Spinal cord (tissue), 9 donors: ENCODE measurements at regions not wholly inside any gene's neighbourhood (a gene's known extent, or its start where the extent isn't known, plus 50 kb on each side); places are given as distances from the start of the nearest gene placed in this dataset.

Experiments used
- DNase-seq, 6 donors: peaks; one replicate each; pipeline versions ENCODE4 v3.0.0 to v3.0.0-alpha.2; 2013 to 2015; ENCODE audit warnings: low spot score in 6 of 6, low read depth in 4 of 6
- H3K27ac ChIP-seq: one replicate; pipeline ENCODE4 v1.5.1; 2013; ENCODE audit warnings: low read depth, low read length, control low read depth
- H3K27me3 ChIP-seq: one replicate; pipeline ENCODE4 v1.6.1; 2013; ENCODE audit warnings: low read length; ENCODE audit not compliant: control insufficient read depth, insufficient read depth
- H3K36me3 ChIP-seq: one replicate; pipeline ENCODE4 v1.6.1; 2013; ENCODE audit warnings: low read length; ENCODE audit not compliant: control insufficient read depth, insufficient read depth
- H3K4me1 ChIP-seq: one replicate; pipeline ENCODE4 v1.6.1; 2013; ENCODE audit warnings: low read length; ENCODE audit not compliant: control insufficient read depth, insufficient read depth
- H3K4me3 ChIP-seq: one replicate; pipeline ENCODE4 v1.5.1; 2013; ENCODE audit warnings: low read depth, low read length, control low read depth
- H3K9me3 ChIP-seq: one replicate; pipeline ENCODE4 v1.6.1; 2013; ENCODE audit warnings: low read length; ENCODE audit not compliant: control insufficient read depth, insufficient read depth
- WGBS: methylation state at CpG from one replicate; pipeline ENCODE4 v1.1.5; 2013; ENCODE audit warnings: missing lambda C conversion rate; ENCODE audit not compliant: insufficient coverage; 5-methylcytosine and 5-hydroxymethylcytosine counted together
- donor health status: healthy.

DNA sequence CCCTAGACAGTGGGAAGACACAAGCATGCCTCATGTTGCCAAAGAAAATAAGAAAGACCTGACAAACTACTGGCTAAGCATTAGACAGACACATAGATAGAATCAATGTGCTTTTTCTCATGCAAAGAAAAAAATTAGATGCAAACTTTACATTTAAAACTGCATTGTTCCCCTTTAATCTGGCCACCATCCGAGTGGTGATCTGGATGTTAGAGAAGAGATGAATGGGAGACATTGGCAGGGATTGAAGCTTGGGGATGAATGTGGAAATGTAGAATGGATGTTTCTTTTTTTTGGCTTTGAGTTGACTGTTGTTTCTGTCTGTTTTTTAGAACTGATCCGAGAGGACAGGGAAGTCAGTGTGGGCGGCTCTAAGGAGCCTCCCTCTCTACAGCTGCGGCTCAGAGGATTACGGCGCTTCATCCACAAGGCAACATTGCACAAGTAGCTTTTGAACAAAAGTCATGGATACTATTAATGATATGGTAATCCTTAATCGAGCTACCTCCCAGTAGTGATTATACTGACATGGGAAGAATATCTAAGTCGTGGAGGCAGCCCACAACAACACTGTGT is 53.0 kb downstream of the HELT start:
- Histone ChIP-seq H3K4me1 (no peaks in the 10 kb centered on the region), H3K36me3 (no peaks in the 10 kb centered on the region), H3K4me3 (no peak overlapping the region), H3K9me3 (no peaks in the 10 kb centered on the region), H3K27ac (no peak overlapping the region), H3K27me3 (no peaks in the 10 kb centered on the region)
- peak in 1 of 6 donors; percentile 29 for DNase-seq
- 0% methylated on average over 1 of the region's 8 CpGs for WGBS

DNA sequence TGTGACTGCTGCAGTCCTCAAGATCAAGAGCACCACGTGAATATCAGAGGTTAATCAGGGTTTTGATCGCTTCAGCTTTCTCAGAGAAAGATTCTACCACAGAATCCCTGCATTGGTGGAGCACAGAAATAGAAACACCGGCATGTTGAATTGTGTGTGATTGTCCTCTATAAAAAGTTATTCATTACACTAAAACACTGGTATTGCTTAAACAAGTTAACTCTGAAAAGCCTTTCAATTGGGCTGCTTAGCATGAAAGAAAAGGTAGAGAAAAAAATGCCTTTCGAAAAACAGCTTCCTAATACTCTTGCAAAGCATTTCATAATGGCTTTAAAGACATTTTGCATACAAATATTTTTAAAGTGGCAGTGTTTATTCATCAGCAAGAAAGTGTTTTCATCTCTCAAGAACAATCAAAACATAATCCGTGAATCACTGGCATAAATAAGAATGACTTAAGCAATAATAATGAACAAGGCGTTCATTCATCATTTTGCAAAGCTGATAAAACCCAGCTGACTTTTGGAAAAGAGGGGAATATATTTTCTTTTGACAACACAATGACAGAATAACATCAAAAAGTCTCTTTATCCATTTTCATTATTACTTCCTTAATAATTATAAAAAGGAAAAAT is 61.1 kb downstream of the HELT start:
- Histone ChIP-seq H3K9me3 (no peaks in the 10 kb centered on the region), H3K27me3 (no peaks in the 10 kb centered on the region), H3K4me3 (no peak overlapping the region), H3K36me3 (no peaks in the 10 kb centered on the region), H3K27ac (no peak overlapping the region), H3K4me1 (no peaks in the 10 kb centered on the region)
- no CpG with 5 or more reads among the region's 6 CpGs for WGBS
- no peak for DNase-seq

DNA sequence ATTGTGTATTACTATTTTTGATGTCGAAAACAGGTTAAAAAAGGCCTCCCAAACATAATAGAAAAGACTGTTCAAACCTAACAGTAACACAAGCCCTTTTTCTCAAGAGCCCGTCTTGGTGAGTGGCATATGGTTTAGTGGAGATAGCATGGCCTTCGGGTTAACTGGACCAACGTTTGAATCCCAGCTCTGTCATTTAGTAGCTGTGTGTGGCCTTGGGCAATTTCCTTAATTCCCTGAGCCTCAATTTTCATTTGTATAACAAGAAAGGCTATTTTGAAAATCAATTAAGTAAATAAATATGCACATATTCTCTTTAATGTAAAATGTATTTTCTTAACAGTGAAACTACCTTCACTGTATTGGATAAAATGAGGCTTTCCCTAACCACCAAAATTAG is 62.3 kb downstream of the HELT start:
- Histone ChIP-seq H3K4me3 (no peak overlapping the region), H3K27me3 (no peaks in the 10 kb centered on the region), H3K27ac (no peak overlapping the region), H3K4me1 (no peaks in the 10 kb centered on the region), H3K36me3 (no peaks in the 10 kb centered on the region), H3K9me3 (no peaks in the 10 kb centered on the region)
- DNase-seq: no peak
- no CpG with 5 or more reads among the region's 4 CpGs for WGBS

DNA sequence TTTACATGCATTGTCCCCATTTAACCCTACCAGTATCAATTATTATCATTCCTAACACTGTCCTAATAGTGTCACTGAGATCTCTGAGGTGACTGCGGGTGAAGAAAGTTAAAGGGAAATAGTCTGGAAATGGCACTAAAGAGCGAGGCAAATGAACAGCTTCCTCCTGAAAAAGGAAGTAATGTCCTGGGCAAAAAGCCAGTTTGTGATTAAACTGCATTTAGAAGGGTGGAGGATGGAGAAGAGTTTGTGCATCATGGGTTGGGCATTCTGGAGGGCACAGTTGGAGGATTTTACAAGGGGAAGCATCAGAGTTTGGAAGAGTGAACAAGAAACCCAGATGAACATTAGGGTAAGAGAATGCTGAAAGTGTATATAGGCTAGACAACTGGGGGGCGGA is 60.5 kb upstream of the SLC25A4 start:
- H3K4me3 ChIP-seq: no peak overlapping the region
- no peak overlapping the region for H3K27ac ChIP-seq
- no peaks in the 10 kb centered on the region for H3K27me3 ChIP-seq
- no peaks in the 10 kb centered on the region for H3K4me1 ChIP-seq
- H3K36me3 ChIP-seq: no peaks in the 10 kb centered on the region
- DNase-seq: no peak
- H3K9me3 ChIP-seq: no peaks in the 10 kb centered on the region
- 50% methylated on average over 1 of the region's 3 CpGs for WGBS

DNA sequence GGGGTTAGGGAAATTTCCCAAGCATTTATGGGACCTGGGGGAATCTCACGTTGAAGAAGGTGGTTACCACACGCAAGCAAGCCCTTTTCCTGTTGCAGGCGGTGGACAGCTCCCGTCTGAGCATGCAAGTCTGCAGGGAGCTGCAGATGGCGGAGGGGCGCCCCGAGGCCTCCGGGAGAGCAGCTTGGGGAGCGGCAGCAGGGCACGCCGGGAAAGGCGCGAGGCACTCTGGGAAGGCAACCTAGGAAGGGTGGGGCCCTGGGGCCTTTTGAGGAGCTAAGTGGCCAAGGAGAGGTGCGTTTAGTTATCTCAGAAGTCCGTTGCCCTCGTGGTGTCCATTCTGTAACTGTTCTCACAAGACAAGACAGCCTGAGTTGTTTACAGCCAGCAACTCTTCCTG is 57.0 kb upstream of the SLC25A4 start:
- no peak overlapping the region for H3K4me3 ChIP-seq
- WGBS: 72% methylated on average over 16 of the region's 16 CpGs
- DNase-seq: no peak

DNA sequence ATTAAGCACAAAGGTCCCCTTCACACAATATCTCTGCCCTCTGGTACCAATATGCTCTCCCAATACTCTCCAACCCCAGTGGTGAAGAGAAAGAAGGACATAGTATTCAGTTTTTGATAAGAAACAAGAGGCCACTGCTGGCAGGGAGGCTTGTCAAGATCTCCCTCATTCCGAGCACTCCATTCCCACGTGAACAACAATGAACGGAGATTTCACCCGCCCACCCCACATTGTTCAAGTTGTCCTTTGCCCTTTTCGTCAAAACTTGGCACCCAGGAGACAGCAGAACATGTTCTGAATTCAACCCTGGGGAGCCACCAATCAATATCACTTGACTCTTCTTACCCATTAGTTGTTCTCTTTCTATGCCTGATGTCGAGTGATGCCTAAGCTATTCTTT is 54.2 kb upstream of the SLC25A4 start:
- DNase-seq: no peak
- Histone ChIP-seq H3K27ac (no peak overlapping the region), H3K9me3 (no peaks in the 10 kb centered on the region), H3K4me1 (no peaks in the 10 kb centered on the region), H3K27me3 (no peaks in the 10 kb centered on the region), H3K4me3 (no peak overlapping the region), H3K36me3 (no peaks in the 10 kb centered on the region)
- 41% methylated on average over 5 of the region's 6 CpGs for WGBS

More for the DNA sequence above, 57.0 kb upstream of the SLC25A4 start:
- no peaks in the 10 kb centered on the region for H3K36me3 ChIP-seq
- no peaks in the 10 kb centered on the region for H3K4me1 ChIP-seq
- no peaks in the 10 kb centered on the region for H3K9me3 ChIP-seq
- no peak overlapping the region for H3K27ac ChIP-seq
- no peaks in the 10 kb centered on the region for H3K27me3 ChIP-seq

DNA sequence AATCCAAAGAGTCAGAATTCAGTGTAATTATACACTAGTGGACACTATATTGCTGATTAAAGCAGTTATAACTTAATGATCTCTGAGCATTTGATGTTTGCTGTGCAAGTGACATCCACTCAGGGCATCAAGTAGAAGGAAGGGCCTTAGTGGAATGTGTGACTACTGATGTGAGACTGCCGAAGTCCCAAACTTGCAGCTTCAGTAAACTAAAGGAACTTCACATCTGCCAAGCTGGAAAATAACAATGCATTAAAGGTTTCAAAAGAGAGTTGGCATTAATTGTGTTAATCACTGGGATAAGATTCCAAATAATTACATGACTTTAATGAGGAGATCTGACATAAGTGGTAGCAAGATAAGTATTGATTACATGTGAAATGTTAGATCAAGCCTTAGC is 52.5 kb upstream of the SLC25A4 start:
- DNase-seq: peak in 1 of 6 donors; percentile 26
- Histone ChIP-seq H3K27me3 (no peaks in the 10 kb centered on the region), H3K4me1 (no peaks in the 10 kb centered on the region), H3K4me3 (no peak overlapping the region), H3K27ac (no peak overlapping the region), H3K36me3 (no peaks in the 10 kb centered on the region), H3K9me3 (no peaks in the 10 kb centered on the region)
- WGBS: no CpG with 5 or more reads among the region's 1 CpG

DNA sequence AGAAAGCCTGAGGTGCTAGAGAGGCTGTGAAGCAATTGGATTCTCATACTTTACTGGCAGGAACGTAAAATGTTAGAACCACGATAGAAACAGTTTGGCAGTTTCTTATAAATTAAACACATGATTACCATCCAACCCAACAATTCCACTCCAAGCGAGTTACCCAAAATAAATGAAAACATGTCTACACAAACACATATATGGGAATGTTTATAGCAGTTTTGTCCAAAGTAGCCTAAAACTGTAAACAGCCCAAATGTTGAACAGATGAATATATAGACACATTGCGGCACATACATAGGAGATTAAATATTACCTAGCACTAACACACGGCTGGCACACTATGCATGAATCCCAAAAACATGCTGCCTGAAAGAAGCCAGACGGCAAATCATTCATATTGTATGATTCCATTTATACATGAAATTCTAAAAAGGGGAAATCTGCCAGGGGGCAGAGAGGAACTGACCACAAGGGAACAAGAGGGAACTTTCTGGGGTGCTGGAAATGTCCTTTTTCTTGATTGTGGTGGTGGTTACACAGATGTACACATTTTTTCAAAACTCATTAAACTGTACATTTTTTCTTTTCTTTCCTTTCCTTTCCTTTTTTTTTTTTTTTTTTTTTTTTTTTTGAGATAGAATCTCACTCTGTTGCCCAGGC is 50.4 kb upstream of the SLC25A4 start:
- DNase-seq: peak in 1 of 6 donors; percentile 79
- H3K27me3 ChIP-seq: no peaks in the 10 kb centered on the region
- H3K4me1 ChIP-seq: no peaks in the 10 kb centered on the region
- no peaks in the 10 kb centered on the region for H3K36me3 ChIP-seq
- H3K27ac ChIP-seq: no peak overlapping the region
- H3K4me3 ChIP-seq: no peak overlapping the region
- H3K9me3 ChIP-seq: no peaks in the 10 kb centered on the region
- no CpG with 5 or more reads among the region's 6 CpGs for WGBS
